ENCODE measurements at regions not wholly inside any gene's neighbourhood (a gene's known extent, or its start where the extent isn't known, plus 50 kb on each side); places are given as distances from the start of the nearest gene placed in this dataset.

DNA sequence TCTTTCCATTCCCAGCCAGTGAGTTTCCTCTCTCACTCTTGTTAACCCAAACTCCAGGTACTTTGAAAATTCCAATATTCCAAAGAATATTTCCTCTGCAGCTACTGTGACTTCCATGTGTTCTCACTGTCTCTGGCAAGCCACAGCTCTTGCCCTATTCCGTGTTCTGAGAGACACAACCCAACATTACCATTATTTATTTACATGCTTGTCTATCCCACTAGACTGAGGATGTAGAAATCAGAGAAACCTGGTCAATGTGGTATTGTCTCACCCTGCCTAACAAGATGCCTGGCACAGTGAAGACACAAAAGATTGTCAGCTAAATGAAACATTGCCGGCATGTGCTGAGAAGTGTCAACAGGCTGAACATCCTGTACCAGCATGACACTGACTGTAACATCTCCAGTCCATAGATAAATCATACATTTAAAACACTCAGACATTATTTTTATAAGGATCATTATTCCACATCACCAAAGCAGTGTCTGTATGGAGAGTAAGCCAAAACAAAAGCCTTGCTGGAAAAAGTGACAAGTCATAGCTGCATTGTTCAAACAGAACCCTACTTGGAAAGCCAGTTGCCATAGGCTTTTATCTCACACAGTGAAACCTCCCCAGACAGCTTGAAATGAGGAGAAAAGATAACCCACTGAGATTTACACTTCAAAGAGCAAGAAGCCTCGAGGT, 72.3 kb downstream of the SIPA1L2 start:
- intact Hi-C loops (cut with micrococcal nuclease): no loop called here
- Histone ChIP-seq H3K4me1 (ENCODE audit: control insufficient read depth in 2 of 2, insufficient read depth in 2 of 2, low read length in 2 of 2) (no peaks in the 10 kb centered on the region), H3K36me3 (ENCODE audit: control insufficient read depth in 2 of 3, insufficient read depth in 3 of 3, low read length in 3 of 3) (no peaks in the 10 kb centered on the region), H3K27me3 (ENCODE audit: control insufficient read depth in 2 of 2, insufficient read depth in 2 of 2, low read length in 2 of 2) (no peaks in the 10 kb centered on the region), H3K27ac (ENCODE audit: low read depth, low read length) (no peak overlapping the region), H3K9me3 (ENCODE audit: control insufficient read depth in 2 of 3, low read length in 3 of 3) (no peaks in the 10 kb centered on the region), H3K4me3 (ENCODE audit: low read length) (no peak overlapping the region)
- DNase-seq (no peak), ATAC-seq (no peak)
- H3K27ac Mint-ChIP-seq: peak overlapping the region in 1 of 9 donors; percentile 9
- CTCF ChIA-PET: no interaction called here
- H3K27me3 Mint-ChIP-seq: peaks cover 0 to 10% (median 0%) of the 10 kb centered on the region in 5 donors
- H3K9me3 Mint-ChIP-seq: no peaks in the 10 kb centered on the region
- H3K4me1 Mint-ChIP-seq: peaks cover 0 to 16% (median 6%) of the 10 kb centered on the region in 7 donors
- POLR2A ChIA-PET: interaction anchor here (0.6 kb wide), 1 partner anchor 353 kb away, joined by 3 read pairs; no protein-coding TSS in a partner anchor
- no peaks in the 10 kb centered on the region for H3K36me3 Mint-ChIP-seq
- H3K4me3 Mint-ChIP-seq: no peak overlapping the region

DNA sequence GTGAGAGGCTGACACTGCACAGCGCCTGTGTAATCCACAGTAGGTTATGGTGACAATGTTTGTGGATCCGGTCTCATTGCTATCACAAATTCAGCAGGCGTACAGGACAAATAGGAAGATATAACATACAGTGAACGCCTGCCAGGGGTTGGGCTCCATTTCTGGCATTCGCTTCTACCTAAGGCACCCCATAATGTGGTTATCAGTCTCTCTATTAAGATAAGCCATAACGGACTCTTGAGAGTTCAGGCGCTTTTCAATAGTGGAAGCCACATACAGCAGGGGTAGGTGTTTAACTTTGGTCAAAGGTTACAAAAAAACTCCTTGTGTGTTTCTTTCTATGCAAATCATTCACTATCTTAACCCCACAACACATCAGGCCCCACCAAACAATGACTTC, 72.8 kb downstream of the SIPA1L2 start:
- intact Hi-C loops (cut with micrococcal nuclease): no loop called here

GRCh38 chr1:232556351-232556750, 73.6 kb downstream of the SIPA1L2 start:
- POLR2A ChIA-PET: no interaction called here
- no peaks in the 10 kb centered on the region for H3K36me3 ChIP-seq (ENCODE audit: control insufficient read depth in 2 of 3, insufficient read depth in 3 of 3, low read length in 3 of 3)
- H3K4me1 ChIP-seq (ENCODE audit: control insufficient read depth in 2 of 2, insufficient read depth in 2 of 2, low read length in 2 of 2): no peaks in the 10 kb centered on the region
- CTCF ChIA-PET: no interaction called here
- no peak overlapping the region for H3K4me3 ChIP-seq (ENCODE audit: low read length)
- H3K4me1 Mint-ChIP-seq: peaks cover 0 to 16% (median 6%) of the 10 kb centered on the region in 7 donors
- H3K4me3 Mint-ChIP-seq: no peak overlapping the region
- H3K36me3 Mint-ChIP-seq: no peaks in the 10 kb centered on the region
- intact Hi-C loops (cut with micrococcal nuclease): no loop called here
- H3K27ac Mint-ChIP-seq: no peak overlapping the region
- no peaks in the 10 kb centered on the region for H3K27me3 ChIP-seq (ENCODE audit: control insufficient read depth in 2 of 2, insufficient read depth in 2 of 2, low read length in 2 of 2)
- peaks cover 0 to 12% (median under 1%) of the 10 kb centered on the region in 5 donors for H3K27me3 Mint-ChIP-seq
- ATAC-seq (no peak), DNase-seq (no peak)
- no peaks in the 10 kb centered on the region for H3K9me3 ChIP-seq (ENCODE audit: control insufficient read depth in 2 of 3, low read length in 3 of 3)
- no peak overlapping the region for H3K27ac ChIP-seq (ENCODE audit: low read depth, low read length)
- no peaks in the 10 kb centered on the region for H3K9me3 Mint-ChIP-seq

More for the DNA sequence above, 72.8 kb downstream of the SIPA1L2 start:
- no peaks in the 10 kb centered on the region for H3K36me3 Mint-ChIP-seq
- H3K9me3 ChIP-seq (ENCODE audit: control insufficient read depth in 2 of 3, low read length in 3 of 3): no peaks in the 10 kb centered on the region
- H3K27ac Mint-ChIP-seq: no peak overlapping the region
- ChIA-PET POLR2A (no interaction called here), CTCF (no interaction called here)
- DNase-seq (no peak), ATAC-seq (no peak)
- H3K27me3 Mint-ChIP-seq: peaks cover 0 to 10% (median 0%) of the 10 kb centered on the region in 5 donors
- H3K4me3 Mint-ChIP-seq: no peak overlapping the region
- no peaks in the 10 kb centered on the region for H3K36me3 ChIP-seq (ENCODE audit: control insufficient read depth in 2 of 3, insufficient read depth in 3 of 3, low read length in 3 of 3)
- H3K4me1 ChIP-seq (ENCODE audit: control insufficient read depth in 2 of 2, insufficient read depth in 2 of 2, low read length in 2 of 2): no peaks in the 10 kb centered on the region
- H3K4me1 Mint-ChIP-seq: peaks cover 0 to 16% (median 6%) of the 10 kb centered on the region in 7 donors
- no peak overlapping the region for H3K27ac ChIP-seq (ENCODE audit: low read depth, low read length)
- H3K27me3 ChIP-seq (ENCODE audit: control insufficient read depth in 2 of 2, insufficient read depth in 2 of 2, low read length in 2 of 2): no peaks in the 10 kb centered on the region
- H3K9me3 Mint-ChIP-seq: no peaks in the 10 kb centered on the region
- no peak overlapping the region for H3K4me3 ChIP-seq (ENCODE audit: low read length)

- Histone ChIP-seq H3K4me1 (ENCODE audit: control insufficient read depth in 2 of 2, insufficient read depth in 2 of 2, low read length in 2 of 2) (no peaks in the 10 kb centered on the region), H3K27me3 (ENCODE audit: control insufficient read depth in 2 of 2, insufficient read depth in 2 of 2, low read length in 2 of 2) (no peaks in the 10 kb centered on the region), H3K9me3 (ENCODE audit: control insufficient read depth in 2 of 3, low read length in 3 of 3) (no peaks in the 10 kb centered on the region), H3K27ac (ENCODE audit: low read depth, low read length) (no peak overlapping the region), H3K36me3 (ENCODE audit: control insufficient read depth in 2 of 3, insufficient read depth in 3 of 3, low read length in 3 of 3) (no peaks in the 10 kb centered on the region), H3K4me3 (ENCODE audit: low read length) (no peak overlapping the region)
- H3K27ac Mint-ChIP-seq: no peak overlapping the region
- POLR2A ChIA-PET: no interaction called here
- no peaks in the 10 kb centered on the region for H3K36me3 Mint-ChIP-seq
- DNase-seq (no peak), ATAC-seq (no peak)
- H3K27me3 Mint-ChIP-seq: peaks cover 0 to 17% (median 5%) of the 10 kb centered on the region in 5 donors
- intact Hi-C loops (cut with micrococcal nuclease): no loop called here
- peaks cover 0 to 16% (median 6%) of the 10 kb centered on the region in 7 donors for H3K4me1 Mint-ChIP-seq
- no peaks in the 10 kb centered on the region for H3K9me3 Mint-ChIP-seq
- no peak overlapping the region for H3K4me3 Mint-ChIP-seq
- CTCF ChIA-PET: no interaction called here
Observed at GRCh38 chr1:232555494-232556210, 74.3 kb downstream of the SIPA1L2 start.

DNA sequence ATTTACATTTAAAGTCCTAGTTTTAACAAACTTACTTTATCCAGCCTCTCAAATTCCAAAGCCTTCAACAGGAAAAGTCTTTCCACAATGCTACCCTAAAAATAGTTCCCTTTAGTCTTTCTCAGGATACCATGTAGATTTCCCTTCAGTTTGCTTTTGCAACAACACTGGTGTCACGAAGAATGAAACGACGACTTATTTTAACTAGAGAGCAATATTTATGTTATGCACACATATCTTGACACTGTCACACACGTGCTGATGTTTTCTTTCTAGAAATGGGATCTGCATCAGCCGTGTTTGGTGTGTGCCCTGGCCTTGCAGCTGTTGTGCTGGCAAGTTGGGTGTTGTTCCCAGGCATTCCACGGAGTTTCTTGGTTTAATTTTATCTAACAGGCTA, 75.5 kb downstream of the SIPA1L2 start:
- Histone ChIP-seq H3K4me1 (ENCODE audit: control insufficient read depth in 2 of 2, insufficient read depth in 2 of 2, low read length in 2 of 2) (no peaks in the 10 kb centered on the region), H3K27me3 (ENCODE audit: control insufficient read depth in 2 of 2, insufficient read depth in 2 of 2, low read length in 2 of 2) (no peaks in the 10 kb centered on the region), H3K36me3 (ENCODE audit: control insufficient read depth in 2 of 3, insufficient read depth in 3 of 3, low read length in 3 of 3) (no peaks in the 10 kb centered on the region), H3K27ac (ENCODE audit: low read depth, low read length) (no peak overlapping the region), H3K4me3 (ENCODE audit: low read length) (no peak overlapping the region), H3K9me3 (ENCODE audit: control insufficient read depth in 2 of 3, low read length in 3 of 3) (no peaks in the 10 kb centered on the region)
- CTCF ChIA-PET: no interaction called here
- peaks cover 0 to 16% (median 6%) of the 10 kb centered on the region in 7 donors for H3K4me1 Mint-ChIP-seq
- DNase-seq (no peak), ATAC-seq (no peak)
- H3K27me3 Mint-ChIP-seq: peaks cover 0 to 21% (median 6%) of the 10 kb centered on the region in 5 donors
- no peaks in the 10 kb centered on the region for H3K9me3 Mint-ChIP-seq
- H3K27ac Mint-ChIP-seq: no peak overlapping the region
- intact Hi-C loops (cut with micrococcal nuclease): no loop called here
- POLR2A ChIA-PET: no interaction called here
- no peaks in the 10 kb centered on the region for H3K36me3 Mint-ChIP-seq
- H3K4me3 Mint-ChIP-seq: no peak overlapping the region

GRCh38 chr1:232553809-232554208, 76.1 kb downstream of the SIPA1L2 start:
- no peak overlapping the region for H3K27ac Mint-ChIP-seq
- intact Hi-C loops (cut with micrococcal nuclease): no loop called here
- H3K4me1 Mint-ChIP-seq: peaks cover 0 to 13% (median 6%) of the 10 kb centered on the region in 7 donors
- Histone ChIP-seq H3K36me3 (ENCODE audit: control insufficient read depth in 2 of 3, insufficient read depth in 3 of 3, low read length in 3 of 3) (no peaks in the 10 kb centered on the region), H3K27me3 (ENCODE audit: control insufficient read depth in 2 of 2, insufficient read depth in 2 of 2, low read length in 2 of 2) (no peaks in the 10 kb centered on the region), H3K9me3 (ENCODE audit: control insufficient read depth in 2 of 3, low read length in 3 of 3) (no peaks in the 10 kb centered on the region), H3K4me1 (ENCODE audit: control insufficient read depth in 2 of 2, insufficient read depth in 2 of 2, low read length in 2 of 2) (no peaks in the 10 kb centered on the region), H3K4me3 (ENCODE audit: low read length) (no peak overlapping the region), H3K27ac (ENCODE audit: low read depth, low read length) (no peak overlapping the region)
- ATAC-seq: no peak
- DNase-seq: no peak
- ChIA-PET POLR2A (interaction anchor here (0.8 kb wide), 1 partner anchor 798 kb away, joined by 3 read pairs; no protein-coding TSS in a partner anchor), CTCF (no interaction called here)
- no peaks in the 10 kb centered on the region for H3K36me3 Mint-ChIP-seq
- no peak overlapping the region for H3K4me3 Mint-ChIP-seq
- H3K9me3 Mint-ChIP-seq: no peaks in the 10 kb centered on the region
- H3K27me3 Mint-ChIP-seq: peaks cover 0 to 25% (median 10%) of the 10 kb centered on the region in 5 donors

Data from naive thymus-derived CD4-positive, alpha-beta T cell (primary cell).